ENCODE measurements at regions not wholly inside any gene's neighbourhood (a gene's known extent, or its start where the extent isn't known, plus 50 kb on each side); places are given as distances from the start of the nearest gene placed in this dataset.

DNA sequence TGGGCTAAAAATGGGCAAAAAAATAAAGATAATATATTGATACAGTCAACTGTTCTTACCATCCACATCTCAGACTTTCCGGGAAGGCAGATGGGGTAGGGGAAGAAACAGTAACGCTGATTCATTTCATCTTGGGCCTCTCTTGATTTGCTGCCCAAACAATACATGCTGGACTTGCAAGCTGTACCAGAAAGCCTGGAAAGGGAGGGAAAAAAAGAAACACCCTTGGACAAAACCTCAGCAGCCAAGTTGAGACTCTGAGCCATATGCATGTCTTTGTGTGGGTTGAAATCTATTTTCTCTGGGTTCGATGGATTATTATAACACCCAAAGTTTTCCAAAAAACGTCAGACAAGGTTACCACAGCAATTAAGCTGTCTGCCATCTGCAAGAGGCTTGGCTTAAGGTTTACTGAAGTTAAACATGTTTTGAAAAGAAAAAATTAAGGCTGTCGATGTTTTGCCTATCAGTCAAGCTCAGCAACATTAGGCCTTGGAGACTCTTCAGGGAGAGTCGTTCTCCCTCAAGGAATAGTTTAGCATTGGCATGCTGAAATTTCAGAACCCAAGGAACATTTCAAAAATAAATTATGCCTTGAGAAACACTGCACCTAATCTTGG is 71.2 kb downstream of the PSMG1 start:
- TF ChIP-seq, protein P1, sequence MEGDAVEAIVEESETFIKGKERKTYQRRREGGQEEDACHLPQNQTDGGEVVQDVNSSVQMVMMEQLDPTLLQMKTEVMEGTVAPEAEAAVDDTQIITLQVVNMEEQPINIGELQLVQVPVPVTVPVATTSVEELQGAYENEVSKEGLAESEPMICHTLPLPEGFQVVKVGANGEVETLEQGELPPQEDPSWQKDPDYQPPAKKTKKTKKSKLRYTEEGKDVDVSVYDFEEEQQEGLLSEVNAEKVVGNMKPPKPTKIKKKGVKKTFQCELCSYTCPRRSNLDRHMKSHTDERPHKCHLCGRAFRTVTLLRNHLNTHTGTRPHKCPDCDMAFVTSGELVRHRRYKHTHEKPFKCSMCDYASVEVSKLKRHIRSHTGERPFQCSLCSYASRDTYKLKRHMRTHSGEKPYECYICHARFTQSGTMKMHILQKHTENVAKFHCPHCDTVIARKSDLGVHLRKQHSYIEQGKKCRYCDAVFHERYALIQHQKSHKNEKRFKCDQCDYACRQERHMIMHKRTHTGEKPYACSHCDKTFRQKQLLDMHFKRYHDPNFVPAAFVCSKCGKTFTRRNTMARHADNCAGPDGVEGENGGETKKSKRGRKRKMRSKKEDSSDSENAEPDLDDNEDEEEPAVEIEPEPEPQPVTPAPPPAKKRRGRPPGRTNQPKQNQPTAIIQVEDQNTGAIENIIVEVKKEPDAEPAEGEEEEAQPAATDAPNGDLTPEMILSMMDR (IDR thresholded peaks at IDR 0.05 in 8 of 11, conservative IDR thresholded peaks at IDR 0.05 in 3 of 11), result no peak
- TF ChIP-seq POLR2AphosphoS5 (IDR thresholded peaks at IDR 0.05), result no peak
- no peak for TF ChIP-seq POLR2A (IDR thresholded peaks at IDR 0.05)
- DNase-seq, result no peak
- peaks cover 0 to 15% (median under 1%) of the 10 kb centered on the region in 6 donors for H3K4me1 ChIP-seq
- 83 to 93% (median 91%) methylated on average over 6 of the region's 6 CpGs for WGBS, 5 donors
- H3K36me3 ChIP-seq, result no peaks in the 10 kb centered on the region
- intact Hi-C loops (cut with DNase I; ENCODE audit: low total_unique reads), result no loop called here
- no peak overlapping the region for H3K27ac ChIP-seq
- no peaks in the 10 kb centered on the region for H3K27me3 ChIP-seq (replicated peaks in 1 of 7)
- no peaks in the 10 kb centered on the region for H3K9me3 ChIP-seq
- no peak overlapping the region for H3K4me3 ChIP-seq

DNA sequence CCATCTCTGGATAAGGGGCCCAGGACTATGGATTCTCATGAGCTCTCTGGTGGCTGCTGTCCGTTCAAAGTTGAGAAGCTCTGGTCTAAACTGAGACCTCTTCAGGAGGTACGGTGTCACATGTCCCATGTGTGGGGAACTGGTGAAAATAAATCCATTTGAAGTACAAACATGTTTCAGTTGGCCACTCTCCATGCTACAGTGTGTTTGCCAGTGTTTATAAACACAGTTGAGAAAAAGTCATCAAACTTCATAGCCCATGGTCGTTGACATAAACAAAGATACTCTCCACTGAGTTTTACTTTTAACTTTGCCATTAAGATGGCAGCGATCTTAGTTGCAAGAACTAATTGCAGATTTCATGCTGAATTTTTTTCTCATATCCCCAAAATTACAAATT is 72.8 kb downstream of the PSMG1 start:
- H3K4me3 ChIP-seq, result no peak overlapping the region
- no peaks in the 10 kb centered on the region for H3K9me3 ChIP-seq
- 87 to 91% (median 88%) methylated on average over 4 of the region's 4 CpGs for WGBS, 5 donors
- H3K4me1 ChIP-seq, result peaks cover 0 to 31% (median 5%) of the 10 kb centered on the region in 6 donors
- H3K36me3 ChIP-seq, result no peaks in the 10 kb centered on the region
- intact Hi-C loops (cut with DNase I; ENCODE audit: low total_unique reads), result no loop called here
- no peak overlapping the region for H3K27ac ChIP-seq
- DNase-seq, result no peak
- no peaks in the 10 kb centered on the region for H3K27me3 ChIP-seq (replicated peaks in 1 of 7)
- TF ChIP-seq POLR2AphosphoS5 (IDR thresholded peaks at IDR 0.05), result no peak

DNA sequence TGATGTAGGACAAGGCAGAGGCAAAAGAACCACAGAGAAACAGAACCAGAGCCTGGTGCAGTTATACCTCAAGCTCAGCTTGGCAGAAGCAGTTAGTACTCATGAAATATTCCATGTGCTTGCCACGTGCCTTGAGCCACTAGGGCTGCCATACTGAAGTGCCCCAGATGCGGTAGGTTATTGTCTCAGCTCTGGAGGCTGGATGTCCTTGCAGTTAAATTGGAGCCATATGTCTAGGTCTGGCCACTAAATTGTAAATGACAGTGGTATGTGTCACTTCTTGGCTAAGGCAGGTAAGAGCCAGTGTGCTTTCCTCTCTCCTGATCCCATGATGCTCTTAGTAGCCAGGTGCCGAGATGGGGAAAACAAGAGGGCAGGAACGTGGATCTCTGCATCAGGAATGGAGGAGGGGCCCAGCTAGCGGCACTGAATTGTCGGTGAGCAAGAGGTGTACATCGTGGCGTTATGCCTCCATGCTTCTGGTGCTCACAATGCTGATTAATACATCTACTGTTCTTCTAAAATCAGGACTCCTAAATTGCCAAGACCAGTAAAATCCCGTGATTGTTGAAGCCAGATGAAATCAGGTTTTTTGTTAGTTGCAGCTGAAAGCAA is 73.5 kb downstream of the PSMG1 start:
- no peak for DNase-seq
- Histone ChIP-seq H3K27ac (no peak overlapping the region), H3K4me1 (peaks cover 0 to 39% (median 12%) of the 10 kb centered on the region in 6 donors), H3K27me3 (replicated peaks in 1 of 7) (no peaks in the 10 kb centered on the region), H3K9me3 (no peaks in the 10 kb centered on the region), H3K4me3 (no peak overlapping the region), H3K36me3 (no peaks in the 10 kb centered on the region)
- TF ChIP-seq, protein P1 (IDR thresholded peaks at IDR 0.05 in 8 of 11, conservative IDR thresholded peaks at IDR 0.05 in 3 of 11), result no peak
- TF ChIP-seq POLR2AphosphoS5 (IDR thresholded peaks at IDR 0.05) (no peak), POLR2A (IDR thresholded peaks at IDR 0.05) (no peak)
- intact Hi-C loops (cut with DNase I; ENCODE audit: low total_unique reads), result no loop called here
- WGBS, 5 donors, result 81 to 96% (median 92%) methylated on average over 9 of the region's 9 CpGs

DNA sequence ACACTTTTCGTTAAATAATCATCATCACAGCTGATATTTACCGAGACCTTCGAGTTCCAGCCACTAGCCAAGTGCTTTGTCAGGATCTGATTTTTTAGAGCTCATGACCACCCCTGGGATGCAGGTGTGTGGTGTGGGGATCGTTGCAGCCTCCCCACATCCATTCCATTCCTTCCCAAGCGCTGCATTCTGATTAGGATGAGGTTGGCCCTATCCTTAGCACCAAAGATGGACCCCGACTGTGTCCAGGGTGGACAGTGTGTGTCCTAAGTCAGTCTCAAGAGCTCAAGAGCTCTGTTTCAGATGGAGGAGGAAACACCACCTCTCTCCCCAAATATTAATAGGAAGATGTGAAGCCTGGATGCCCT is 74.1 kb downstream of the PSMG1 start:
- H3K9me3 ChIP-seq, result no peaks in the 10 kb centered on the region
- WGBS, 5 donors, result 81 to 92% (median 91%) methylated on average over 4 to 6 of the region's 6 CpGs
- peaks cover 0 to 44% (median 18%) of the 10 kb centered on the region in 6 donors for H3K4me1 ChIP-seq
- H3K27me3 ChIP-seq (replicated peaks in 1 of 7), result no peaks in the 10 kb centered on the region
- intact Hi-C loops (cut with DNase I; ENCODE audit: low total_unique reads), result no loop called here
- DNase-seq, result no peak
- no peaks in the 10 kb centered on the region for H3K36me3 ChIP-seq
- TF ChIP-seq POLR2A (IDR thresholded peaks at IDR 0.05) (no peak), POLR2AphosphoS5 (IDR thresholded peaks at IDR 0.05) (no peak)
- TF ChIP-seq, protein P1 (IDR thresholded peaks at IDR 0.05 in 8 of 11, conservative IDR thresholded peaks at IDR 0.05 in 3 of 11), result no peak
- no peak overlapping the region for H3K4me3 ChIP-seq
- no peak overlapping the region for H3K27ac ChIP-seq
